ENCODE measurements at regions not wholly inside any gene's neighbourhood (a gene's known extent, or its start where the extent isn't known, plus 50 kb on each side); places are given as distances from the start of the nearest gene placed in this dataset.

DNA sequence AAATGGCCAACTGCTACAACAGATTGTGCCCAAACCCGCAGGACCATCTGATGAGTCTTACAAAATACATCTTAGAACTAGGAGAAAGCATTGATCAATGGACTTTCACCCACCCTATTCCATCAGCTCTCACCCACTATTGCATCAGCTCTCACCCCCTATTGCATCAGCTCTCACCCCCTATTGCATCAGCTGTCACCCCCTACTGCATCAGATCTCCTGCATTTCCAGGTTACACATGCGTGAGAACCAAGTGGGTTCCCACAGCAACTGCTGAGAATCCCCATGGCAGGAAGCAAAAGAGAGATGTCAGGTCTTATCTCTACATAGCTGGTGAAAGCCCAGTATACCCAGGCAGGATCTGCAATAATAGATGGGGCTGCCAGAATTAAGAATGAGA is 533.5 kb downstream of the LTN1 start:
- H3K27me3 ChIP-seq (replicated peaks in 2 of 5; ENCODE audit: control insufficient read depth in 4 of 5, insufficient read depth in 5 of 5, low read length in 4 of 5): no peaks in the 10 kb centered on the region
- 80% methylated on average over 2 of the region's 2 CpGs for whole genome bisulfite sequencing (ENCODE audit: insufficient coverage)

DNA sequence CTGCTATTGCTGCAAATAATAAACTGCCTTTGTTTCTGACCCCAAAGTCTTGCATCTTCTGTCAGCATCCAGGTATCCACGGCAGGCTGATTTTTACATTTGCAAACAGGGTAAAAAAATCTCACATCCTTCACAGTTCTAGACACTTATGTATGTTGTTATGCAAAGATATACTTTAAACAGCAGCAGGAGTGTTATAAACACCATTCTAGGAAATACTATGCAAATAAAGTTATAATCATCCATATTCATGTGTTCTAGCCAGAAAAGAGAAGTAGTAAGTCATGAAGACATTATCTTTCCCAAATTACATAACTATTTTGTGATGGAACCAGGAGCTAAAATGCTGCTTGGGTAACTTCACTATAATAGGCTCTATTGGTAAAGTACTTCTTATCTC is 534.2 kb downstream of the LTN1 start:
- H3K9me3 ChIP-seq (ENCODE audit: control extremely low read depth in 1 of 5, control insufficient read depth in 4 of 5, insufficient read depth in 2 of 5, low read depth in 1 of 5, low read length in 4 of 5): no peaks in the 10 kb centered on the region
- no peak for DNase-seq
- no peaks in the 10 kb centered on the region for H3K4me1 ChIP-seq (ENCODE audit: control extremely low read depth in 1 of 4, control insufficient read depth in 4 of 4, insufficient read depth in 4 of 4, low read length in 3 of 4)
- H3K4me3 ChIP-seq (ENCODE audit: control insufficient read depth in 1 of 7, extremely low read depth in 1 of 7, insufficient read depth in 4 of 7, low read depth in 2 of 7, low read length in 6 of 7): no peak overlapping the region
- H3K36me3 ChIP-seq (ENCODE audit: control insufficient read depth in 4 of 4, insufficient read depth in 4 of 4, low read length in 3 of 4): no peaks in the 10 kb centered on the region
- POLR2A ChIA-PET: no interaction called here
- WGBS (ENCODE audit: insufficient coverage): no CpG with 5 or more reads among the region's 1 CpG
- CTCF ChIA-PET: no interaction called here
- no peak overlapping the region for H3K27ac ChIP-seq (ENCODE audit: insufficient read depth in 1 of 2, low read depth in 1 of 2, low read length in 2 of 2, poor library complexity in 1 of 2, severe bottlenecking in 2 of 2)
- H3K27me3 ChIP-seq (replicated peaks in 2 of 5; ENCODE audit: control insufficient read depth in 4 of 5, insufficient read depth in 5 of 5, low read length in 4 of 5): no peaks in the 10 kb centered on the region

More for the DNA sequence above, 533.5 kb downstream of the LTN1 start:
- DNase-seq: no peak
- no peaks in the 10 kb centered on the region for H3K9me3 ChIP-seq (ENCODE audit: control extremely low read depth in 1 of 5, control insufficient read depth in 4 of 5, insufficient read depth in 2 of 5, low read depth in 1 of 5, low read length in 4 of 5)
- H3K4me1 ChIP-seq (ENCODE audit: control extremely low read depth in 1 of 4, control insufficient read depth in 4 of 4, insufficient read depth in 4 of 4, low read length in 3 of 4): no peaks in the 10 kb centered on the region
- H3K4me3 ChIP-seq (ENCODE audit: control insufficient read depth in 1 of 7, extremely low read depth in 1 of 7, insufficient read depth in 4 of 7, low read depth in 2 of 7, low read length in 6 of 7): no peak overlapping the region
- H3K36me3 ChIP-seq (ENCODE audit: control insufficient read depth in 4 of 4, insufficient read depth in 4 of 4, low read length in 3 of 4): no peaks in the 10 kb centered on the region
- H3K27ac ChIP-seq (ENCODE audit: insufficient read depth in 1 of 2, low read depth in 1 of 2, low read length in 2 of 2, poor library complexity in 1 of 2, severe bottlenecking in 2 of 2): no peak overlapping the region
- POLR2A ChIA-PET: no interaction called here
- CTCF ChIA-PET: no interaction called here

DNA sequence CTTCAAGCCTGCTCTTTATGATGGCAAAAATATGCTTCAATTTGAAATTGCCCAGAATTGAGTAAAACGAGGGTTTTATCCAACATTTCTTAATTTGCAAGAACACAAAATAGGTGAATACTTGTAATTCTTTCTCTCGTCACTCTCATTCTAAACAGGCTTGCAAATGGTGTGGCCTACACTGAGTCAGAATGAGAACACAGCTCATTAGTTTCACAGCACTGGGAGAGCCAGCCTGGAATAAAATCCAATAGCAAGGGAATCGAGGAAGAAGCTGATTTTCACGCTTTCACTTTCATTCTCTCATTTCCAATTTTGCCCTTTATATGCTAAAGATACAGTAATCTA is 537.5 kb downstream of the LTN1 start:
- DNase-seq: no peak
- Histone ChIP-seq H3K4me3 (ENCODE audit: control insufficient read depth in 1 of 7, extremely low read depth in 1 of 7, insufficient read depth in 4 of 7, low read depth in 2 of 7, low read length in 6 of 7) (no peak overlapping the region), H3K4me1 (ENCODE audit: control extremely low read depth in 1 of 4, control insufficient read depth in 4 of 4, insufficient read depth in 4 of 4, low read length in 3 of 4) (no peaks in the 10 kb centered on the region), H3K9me3 (ENCODE audit: control extremely low read depth in 1 of 5, control insufficient read depth in 4 of 5, insufficient read depth in 2 of 5, low read depth in 1 of 5, low read length in 4 of 5) (no peaks in the 10 kb centered on the region), H3K36me3 (ENCODE audit: control insufficient read depth in 4 of 4, insufficient read depth in 4 of 4, low read length in 3 of 4) (no peaks in the 10 kb centered on the region), H3K27ac (ENCODE audit: insufficient read depth in 1 of 2, low read depth in 1 of 2, low read length in 2 of 2, poor library complexity in 1 of 2, severe bottlenecking in 2 of 2) (no peak overlapping the region), H3K27me3 (replicated peaks in 2 of 5; ENCODE audit: control insufficient read depth in 4 of 5, insufficient read depth in 5 of 5, low read length in 4 of 5) (no peaks in the 10 kb centered on the region)
- POLR2A ChIA-PET: no interaction called here
- WGBS (ENCODE audit: insufficient coverage): 96% methylated on average over 3 of the region's 4 CpGs
- CTCF ChIA-PET: no interaction called here

DNA sequence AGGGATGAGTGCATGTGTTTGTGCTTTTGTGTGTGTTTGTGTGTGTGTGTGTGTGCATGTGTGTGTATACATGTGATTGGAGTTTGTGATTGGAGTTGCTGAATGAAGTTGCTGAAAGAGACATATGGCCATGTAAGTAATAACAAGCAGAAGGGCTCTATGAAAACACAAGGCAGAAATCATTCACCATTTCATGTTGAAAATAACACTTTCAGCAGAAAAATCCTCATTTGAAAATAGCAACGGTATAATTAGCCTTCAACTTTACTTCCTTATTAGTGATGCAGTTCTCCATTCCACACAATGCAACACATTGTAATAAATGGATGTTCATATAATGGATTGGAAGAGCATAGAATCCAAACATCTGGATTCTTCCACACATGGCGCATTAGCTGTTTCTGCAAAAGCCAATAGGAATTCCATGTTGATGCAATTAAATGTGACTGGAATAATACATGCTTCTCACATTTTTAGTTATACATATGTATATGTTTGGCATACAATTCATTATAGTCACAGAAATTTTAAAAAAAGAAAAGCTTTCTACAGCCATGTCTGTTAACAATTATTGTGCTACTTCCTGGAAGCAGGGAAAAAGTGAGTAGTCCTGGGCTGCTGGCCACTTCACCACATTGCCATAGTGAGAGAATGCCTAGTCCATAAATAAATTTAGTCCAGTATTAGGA is 538.0 kb downstream of the LTN1 start:
- H3K36me3 ChIP-seq (ENCODE audit: control insufficient read depth in 4 of 4, insufficient read depth in 4 of 4, low read length in 3 of 4): no peaks in the 10 kb centered on the region
- no peaks in the 10 kb centered on the region for H3K27me3 ChIP-seq (replicated peaks in 2 of 5; ENCODE audit: control insufficient read depth in 4 of 5, insufficient read depth in 5 of 5, low read length in 4 of 5)
- H3K4me1 ChIP-seq (ENCODE audit: control extremely low read depth in 1 of 4, control insufficient read depth in 4 of 4, insufficient read depth in 4 of 4, low read length in 3 of 4): no peaks in the 10 kb centered on the region
- no peak overlapping the region for H3K27ac ChIP-seq (ENCODE audit: insufficient read depth in 1 of 2, low read depth in 1 of 2, low read length in 2 of 2, poor library complexity in 1 of 2, severe bottlenecking in 2 of 2)
- no peak overlapping the region for H3K4me3 ChIP-seq (ENCODE audit: control insufficient read depth in 1 of 7, extremely low read depth in 1 of 7, insufficient read depth in 4 of 7, low read depth in 2 of 7, low read length in 6 of 7)
- CTCF ChIA-PET: no interaction called here
- H3K9me3 ChIP-seq (ENCODE audit: control extremely low read depth in 1 of 5, control insufficient read depth in 4 of 5, insufficient read depth in 2 of 5, low read depth in 1 of 5, low read length in 4 of 5): no peaks in the 10 kb centered on the region
- no peak for DNase-seq
- POLR2A ChIA-PET: no interaction called here
- 60% methylated on average over 1 of the region's 2 CpGs for WGBS (ENCODE audit: insufficient coverage)

DNA sequence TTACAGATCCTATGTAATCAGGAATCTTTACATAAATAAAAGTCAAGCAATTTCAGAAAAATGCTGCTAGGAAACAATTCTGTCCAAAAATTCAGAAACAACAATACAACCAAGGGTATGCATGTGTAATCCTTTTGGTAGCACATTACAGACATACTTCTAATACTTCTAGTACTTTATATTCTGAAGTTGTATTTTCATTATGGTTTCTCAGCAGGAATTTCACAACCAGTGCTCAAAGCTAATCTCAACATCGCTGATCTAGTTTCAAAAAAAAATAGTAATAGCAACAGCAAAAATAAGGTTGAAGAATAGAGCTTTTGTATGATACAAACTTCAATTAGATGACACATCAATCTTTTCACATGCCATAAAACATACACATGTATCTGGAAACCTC is 545.2 kb downstream of the LTN1 start:
- no peaks in the 10 kb centered on the region for H3K4me1 ChIP-seq (ENCODE audit: control extremely low read depth in 1 of 4, control insufficient read depth in 4 of 4, insufficient read depth in 4 of 4, low read length in 3 of 4)
- CTCF ChIA-PET: no interaction called here
- DNase-seq: no peak
- H3K4me3 ChIP-seq (ENCODE audit: control insufficient read depth in 1 of 7, extremely low read depth in 1 of 7, insufficient read depth in 4 of 7, low read depth in 2 of 7, low read length in 6 of 7): no peak overlapping the region
- no peaks in the 10 kb centered on the region for H3K36me3 ChIP-seq (ENCODE audit: control insufficient read depth in 4 of 4, insufficient read depth in 4 of 4, low read length in 3 of 4)
- no peaks in the 10 kb centered on the region for H3K9me3 ChIP-seq (ENCODE audit: control extremely low read depth in 1 of 5, control insufficient read depth in 4 of 5, insufficient read depth in 2 of 5, low read depth in 1 of 5, low read length in 4 of 5)
- WGBS (ENCODE audit: insufficient coverage): no CpG with 5 or more reads among the region's 1 CpG
- no peak overlapping the region for H3K27ac ChIP-seq (ENCODE audit: insufficient read depth in 1 of 2, low read depth in 1 of 2, low read length in 2 of 2, poor library complexity in 1 of 2, severe bottlenecking in 2 of 2)
- POLR2A ChIA-PET: no interaction called here
- H3K27me3 ChIP-seq (replicated peaks in 2 of 5; ENCODE audit: control insufficient read depth in 4 of 5, insufficient read depth in 5 of 5, low read length in 4 of 5): no peaks in the 10 kb centered on the region

DNA sequence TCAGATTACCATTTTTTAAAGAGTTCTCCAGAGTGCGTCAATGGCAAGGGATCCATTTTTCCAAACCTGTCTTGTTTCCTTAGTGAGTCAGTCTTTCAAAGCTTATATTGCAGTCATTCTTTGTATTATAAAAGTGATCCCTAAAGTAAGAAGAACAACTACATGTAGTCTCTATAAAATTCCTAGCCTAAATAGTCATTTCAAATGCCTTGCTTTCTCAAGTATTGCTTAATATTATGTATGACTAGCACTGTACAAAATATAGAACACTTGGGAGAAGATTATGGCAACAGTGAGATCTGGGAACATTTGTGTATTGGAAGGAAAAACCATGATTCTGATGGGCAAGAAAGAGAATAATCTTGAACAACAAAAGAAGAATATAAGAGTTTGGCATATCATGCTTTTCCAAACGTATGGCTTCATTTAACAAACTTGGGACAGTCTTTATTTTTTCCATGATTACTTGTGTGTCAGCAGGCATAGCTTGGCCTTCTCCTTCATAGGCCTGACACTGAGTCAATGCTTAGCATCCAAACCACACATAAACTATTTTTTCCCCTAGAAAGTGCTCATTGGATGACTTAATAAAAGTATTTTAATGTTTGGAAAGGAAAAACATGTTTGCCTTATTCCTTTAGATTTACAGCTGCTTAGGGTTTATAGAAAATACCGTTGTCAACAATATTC is 547.4 kb downstream of the LTN1 start:
- H3K9me3 ChIP-seq (ENCODE audit: control extremely low read depth in 1 of 5, control insufficient read depth in 4 of 5, insufficient read depth in 2 of 5, low read depth in 1 of 5, low read length in 4 of 5): no peaks in the 10 kb centered on the region
- no peaks in the 10 kb centered on the region for H3K36me3 ChIP-seq (ENCODE audit: control insufficient read depth in 4 of 4, insufficient read depth in 4 of 4, low read length in 3 of 4)
- CTCF ChIA-PET: no interaction called here
- no CpG with 5 or more reads among the region's 3 CpGs for WGBS (ENCODE audit: insufficient coverage)
- no peak for DNase-seq
- no peaks in the 10 kb centered on the region for H3K27me3 ChIP-seq (replicated peaks in 2 of 5; ENCODE audit: control insufficient read depth in 4 of 5, insufficient read depth in 5 of 5, low read length in 4 of 5)
- POLR2A ChIA-PET: no interaction called here
- H3K4me1 ChIP-seq (ENCODE audit: control extremely low read depth in 1 of 4, control insufficient read depth in 4 of 4, insufficient read depth in 4 of 4, low read length in 3 of 4): no peaks in the 10 kb centered on the region
- no peak overlapping the region for H3K4me3 ChIP-seq (ENCODE audit: control insufficient read depth in 1 of 7, extremely low read depth in 1 of 7, insufficient read depth in 4 of 7, low read depth in 2 of 7, low read length in 6 of 7)
- H3K27ac ChIP-seq (ENCODE audit: insufficient read depth in 1 of 2, low read depth in 1 of 2, low read length in 2 of 2, poor library complexity in 1 of 2, severe bottlenecking in 2 of 2): no peak overlapping the region

DNA sequence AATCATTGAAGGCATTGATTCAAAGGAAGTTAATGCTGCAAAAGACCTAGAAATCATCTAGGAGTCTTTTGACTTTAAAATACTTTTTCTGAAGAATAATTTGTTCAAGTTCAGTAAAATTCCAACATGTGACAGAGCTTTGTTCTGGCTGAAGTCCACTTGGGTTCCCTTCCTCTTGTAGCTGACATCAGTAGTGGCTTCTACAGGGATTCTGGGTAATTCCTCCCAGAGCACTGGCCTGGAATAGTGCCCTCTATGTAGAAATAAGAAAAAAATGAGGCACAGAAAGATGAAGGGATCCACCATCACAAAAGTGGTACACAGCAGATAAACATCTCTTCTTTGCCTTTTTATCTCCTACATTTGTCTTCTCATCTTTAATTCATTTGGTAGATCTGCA is 548.1 kb downstream of the LTN1 start:
- Histone ChIP-seq H3K9me3 (ENCODE audit: control extremely low read depth in 1 of 5, control insufficient read depth in 4 of 5, insufficient read depth in 2 of 5, low read depth in 1 of 5, low read length in 4 of 5) (no peaks in the 10 kb centered on the region), H3K36me3 (ENCODE audit: control insufficient read depth in 4 of 4, insufficient read depth in 4 of 4, low read length in 3 of 4) (no peaks in the 10 kb centered on the region), H3K27ac (ENCODE audit: insufficient read depth in 1 of 2, low read depth in 1 of 2, low read length in 2 of 2, poor library complexity in 1 of 2, severe bottlenecking in 2 of 2) (no peak overlapping the region), H3K4me1 (ENCODE audit: control extremely low read depth in 1 of 4, control insufficient read depth in 4 of 4, insufficient read depth in 4 of 4, low read length in 3 of 4) (no peaks in the 10 kb centered on the region), H3K27me3 (replicated peaks in 2 of 5; ENCODE audit: control insufficient read depth in 4 of 5, insufficient read depth in 5 of 5, low read length in 4 of 5) (no peaks in the 10 kb centered on the region), H3K4me3 (ENCODE audit: control insufficient read depth in 1 of 7, extremely low read depth in 1 of 7, insufficient read depth in 4 of 7, low read depth in 2 of 7, low read length in 6 of 7) (no peak overlapping the region)
- no peak for DNase-seq
- ChIA-PET POLR2A (no interaction called here), CTCF (interaction anchor here (1.3 kb wide), 1 partner anchor 10 kb away, joined by 3 read pairs; no protein-coding TSS in a partner anchor)

Data from common myeloid progenitor, CD34-positive (primary cell).